Fibroblast of upper back skin (primary cell): ENCODE measurements at regions not wholly inside any gene's neighbourhood (a gene's known extent, or its start where the extent isn't known, plus 50 kb on each side); places are given as distances from the start of the nearest gene placed in this dataset.
"Not testable (repeated sequence)": the region's sequence is repeated elsewhere in the genome, so short reads cannot be mapped to it uniquely, and the experiment has no call there.

ENCODE experiments used
- DNase-seq: peaks from one replicate; pipeline ENCODE4 v3.0.0-alpha.2; 2013

DNA sequence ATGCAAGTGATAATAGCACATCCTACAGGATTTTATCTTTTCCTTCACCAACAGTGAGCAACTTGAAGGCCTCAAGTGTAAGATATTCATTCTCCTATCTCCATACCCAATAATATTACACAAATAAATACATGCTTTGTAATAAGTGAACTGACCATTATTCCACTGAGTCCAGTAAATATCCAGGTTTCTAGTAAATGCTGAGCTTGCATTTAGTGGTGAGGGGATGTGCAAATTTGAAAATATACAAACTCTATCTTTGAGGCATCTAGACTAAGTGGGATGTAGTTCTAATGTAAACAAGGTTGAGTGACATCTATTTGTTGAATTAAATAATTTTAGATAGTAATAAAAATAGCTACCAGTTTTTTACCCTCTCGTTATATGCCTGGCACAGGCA, 587.6 kb upstream of the IL12A start:
- DNase-seq, result no peak

- not testable (repeated sequence) for DNase-seq
Observed at GRCh38 chr3:159409711-159410110, 578.9 kb upstream of the IL12A start.

DNA sequence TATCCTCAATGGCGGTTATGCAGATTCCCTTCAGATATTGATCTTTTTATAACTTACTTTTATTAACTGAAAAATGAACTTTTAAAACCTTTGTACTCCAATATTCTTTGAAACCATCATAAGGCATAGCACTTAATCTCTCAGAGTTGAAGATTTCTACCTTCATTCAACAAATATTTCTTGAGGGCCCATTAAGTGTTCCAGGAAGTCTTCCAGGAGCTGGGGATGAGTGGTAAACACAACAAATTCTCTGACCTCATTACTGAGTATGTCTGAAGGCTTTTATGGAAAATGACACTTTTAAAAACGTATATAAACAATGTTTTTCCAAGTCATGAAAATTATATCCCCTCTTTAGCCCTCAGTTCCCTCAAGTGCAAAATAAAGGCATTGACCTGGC, 575.3 kb upstream of the IL12A start:
- DNase-seq, result no peak

DNA sequence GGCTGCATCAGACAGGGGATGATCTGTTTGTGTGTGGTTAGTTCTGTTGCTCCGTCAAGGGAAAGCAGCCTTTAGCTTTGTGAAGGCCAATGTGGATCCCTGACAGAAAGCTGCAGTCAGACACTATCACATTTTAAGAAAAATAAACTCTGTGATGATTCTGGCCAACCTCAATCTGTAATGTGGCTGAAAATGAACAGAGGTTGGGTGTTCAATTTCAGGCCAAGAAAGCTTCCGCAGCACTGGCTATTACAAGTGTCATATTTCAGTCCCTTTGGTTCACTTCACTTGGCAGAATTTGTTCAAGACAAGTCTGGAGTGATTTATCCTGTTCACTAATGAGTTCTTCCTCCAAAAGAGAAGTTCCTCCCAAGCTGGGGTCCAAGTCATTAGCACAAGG, 571.8 kb upstream of the IL12A start:
- DNase-seq, result peak; percentile 4

DNA sequence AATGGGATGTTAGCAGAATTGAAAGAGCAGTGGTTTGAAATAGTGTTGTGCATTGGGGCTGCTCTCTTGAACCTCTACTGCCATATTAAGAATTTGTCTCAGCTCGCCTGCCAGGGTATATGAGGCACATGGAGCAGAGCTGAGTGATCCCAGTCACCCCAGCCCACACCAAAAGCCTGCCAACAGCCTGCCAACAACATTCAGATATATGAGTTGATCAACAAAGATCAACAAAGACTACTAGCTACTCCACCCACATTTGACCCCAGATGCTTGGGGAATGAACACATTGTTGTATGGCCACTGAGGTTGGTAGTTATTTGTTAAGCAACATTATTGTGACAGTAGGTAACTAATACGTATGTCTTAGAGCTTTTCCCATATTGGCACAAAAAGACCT, 570.9 kb upstream of the IL12A start:
- DNase-seq, result no peak

DNA sequence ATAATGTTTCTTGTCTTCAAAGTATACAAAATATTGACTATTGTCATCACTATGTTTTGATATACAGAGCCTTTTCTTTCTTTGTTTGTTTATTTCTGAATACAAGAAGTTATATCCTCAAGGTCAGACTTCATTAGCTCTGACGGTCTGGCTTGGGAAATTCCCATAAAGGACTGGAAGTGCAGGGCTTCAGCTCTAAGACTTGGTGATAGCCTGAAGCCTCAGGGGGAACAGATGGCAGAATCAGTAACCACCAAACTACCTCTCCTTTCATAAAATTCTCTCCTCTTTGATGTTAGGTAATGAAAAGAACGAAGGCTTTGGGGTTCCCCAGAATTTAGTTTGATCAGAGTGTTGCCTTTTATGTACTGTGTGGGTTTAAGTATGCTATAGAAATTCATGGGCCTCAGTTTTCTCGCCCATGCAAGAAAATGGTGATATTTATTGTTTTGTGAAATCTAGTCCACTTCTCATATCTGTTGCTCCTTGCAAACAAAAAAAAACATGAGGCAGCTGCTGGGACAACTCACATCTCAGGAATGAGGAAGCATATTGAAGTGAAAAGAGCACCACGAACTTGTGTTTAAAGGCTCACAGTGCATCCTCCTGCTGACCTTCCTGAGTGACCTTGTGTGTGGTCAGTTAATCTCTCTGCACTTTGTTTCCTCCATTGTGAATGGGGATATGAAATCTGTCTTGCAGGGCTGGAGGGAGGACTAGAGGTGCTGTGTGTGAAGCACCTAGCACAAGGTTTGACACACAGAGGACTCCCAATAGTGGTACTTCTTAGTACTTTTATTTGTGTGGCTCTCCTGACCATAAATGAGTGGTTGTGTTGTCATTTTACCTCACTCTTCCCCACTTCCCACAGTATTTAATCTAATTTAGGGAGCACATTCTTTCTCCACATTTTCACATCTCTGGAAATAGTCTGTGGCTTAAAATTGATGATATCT, 569.8 kb upstream of the IL12A start:
- DNase-seq, result no peak

DNA sequence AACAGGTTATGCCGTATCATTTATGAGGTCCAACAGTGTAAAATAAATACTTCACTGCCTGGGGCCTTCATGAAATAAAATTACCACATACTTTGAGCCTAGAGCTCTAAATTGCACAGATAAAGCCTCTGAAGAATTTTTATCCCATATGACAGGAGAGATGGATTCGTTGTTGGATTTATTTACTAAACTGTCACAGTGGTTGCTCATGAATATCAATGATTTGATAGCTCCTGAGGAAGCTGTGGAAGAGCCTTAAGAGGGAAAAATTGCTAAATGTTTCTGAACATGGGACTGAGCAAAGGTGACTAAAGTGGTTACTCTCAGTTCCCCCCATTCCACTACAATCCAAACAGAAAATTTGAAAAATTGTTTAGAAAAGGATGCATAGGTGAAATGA, 558.9 kb upstream of the IL12A start:
- DNase-seq, result no peak

DNA sequence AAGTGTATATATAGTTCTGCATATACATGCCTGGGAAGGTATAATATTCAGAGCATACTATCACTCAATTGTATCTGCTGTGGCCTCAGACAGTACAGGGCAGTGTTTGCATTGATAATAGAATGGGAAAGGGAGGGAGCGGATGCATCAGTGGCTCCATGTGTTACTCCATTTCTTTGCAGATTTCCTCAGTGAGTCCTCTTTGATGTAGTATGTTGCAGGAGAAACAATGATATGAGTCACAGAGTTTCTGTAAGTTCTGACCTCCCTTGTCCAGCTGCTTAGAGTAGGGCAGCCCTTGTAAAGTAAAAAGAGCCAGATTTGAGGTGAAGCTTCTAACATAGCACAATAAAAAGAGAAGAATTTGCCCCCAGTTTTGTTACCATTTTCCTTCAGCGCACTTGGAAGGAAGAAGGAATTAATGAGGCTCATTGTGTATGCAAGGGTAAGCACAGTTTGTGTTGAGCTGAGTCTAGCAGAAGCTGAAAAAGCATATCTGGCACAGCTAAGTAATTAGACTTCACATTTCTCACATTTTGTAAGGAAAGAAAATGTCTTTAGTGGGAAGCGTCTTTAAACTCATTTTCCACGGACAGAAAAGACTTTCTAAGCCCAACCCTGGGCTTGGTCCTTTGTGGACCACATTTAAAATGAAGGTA, 555.8 kb upstream of the IL12A start:
- peak; percentile 8 for DNase-seq

DNA sequence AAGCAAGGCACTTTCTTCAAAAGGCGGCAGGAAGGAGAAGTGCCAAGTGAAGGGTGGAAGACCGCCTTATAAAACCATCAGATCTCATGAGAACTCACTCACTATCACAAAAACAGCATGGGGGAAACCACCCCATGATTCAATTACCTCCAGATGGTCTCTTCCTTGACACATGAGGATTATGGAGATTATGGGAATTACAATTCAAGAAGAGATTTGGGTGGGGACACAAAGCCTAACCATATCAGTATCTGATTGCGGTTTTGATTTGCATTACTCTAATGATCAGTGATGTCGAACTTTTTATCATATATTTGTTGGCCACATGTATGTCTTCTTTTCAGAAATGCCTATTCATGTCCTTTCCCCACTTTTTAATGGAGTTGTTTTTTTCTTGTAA, 549.3 kb upstream of the IL12A start:
- no peak for DNase-seq

DNA sequence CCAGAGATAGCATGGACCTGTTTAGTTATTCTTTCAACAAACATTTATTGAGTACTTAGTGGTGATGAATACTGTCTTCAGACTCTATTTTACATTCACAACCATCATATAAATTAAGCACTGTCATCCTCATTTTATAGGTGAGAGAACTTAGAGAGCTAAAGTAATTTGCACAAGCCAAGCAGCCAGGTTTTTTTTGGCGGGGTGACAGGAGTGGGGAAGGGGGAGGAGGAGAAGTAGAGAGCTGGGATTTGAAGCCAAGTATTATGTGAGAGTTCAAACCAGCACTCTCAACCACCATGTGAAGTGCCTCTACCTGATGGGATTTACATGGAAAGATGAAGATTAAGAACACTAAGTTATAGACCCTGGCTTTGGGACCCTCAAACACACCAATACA, 547.4 kb upstream of the IL12A start:
- DNase-seq, result no peak

GRCh38 chr3:159443266-159443665, 545.4 kb upstream of the IL12A start:
- peak; percentile 45 for DNase-seq

DNA sequence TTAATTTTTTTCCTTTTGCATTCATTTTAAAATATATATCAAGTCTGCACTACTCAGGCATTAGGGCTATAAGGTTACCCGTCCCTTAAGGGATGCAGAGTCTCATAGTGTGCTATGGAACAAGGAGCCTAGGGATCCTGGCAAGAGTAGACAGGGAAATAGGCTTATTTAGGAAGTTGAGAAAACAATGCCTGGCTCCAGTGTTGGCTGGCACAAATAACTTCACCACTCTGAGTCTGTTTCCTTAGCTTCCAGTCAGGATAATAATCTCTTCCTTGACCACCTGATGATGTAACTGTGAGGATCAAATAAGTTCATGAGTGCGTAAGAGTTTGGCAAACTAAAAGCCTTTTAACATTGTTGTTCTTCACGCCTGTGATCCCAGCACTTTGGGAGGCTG, 540.8 kb upstream of the IL12A start:
- no peak for DNase-seq

GRCh38 chr3:159448902-159449301, 539.7 kb upstream of the IL12A start:
- no peak for DNase-seq

- DNase-seq, result no peak
Observed at GRCh38 chr3:159451067-159451466, 537.6 kb upstream of the IL12A start.

DNA sequence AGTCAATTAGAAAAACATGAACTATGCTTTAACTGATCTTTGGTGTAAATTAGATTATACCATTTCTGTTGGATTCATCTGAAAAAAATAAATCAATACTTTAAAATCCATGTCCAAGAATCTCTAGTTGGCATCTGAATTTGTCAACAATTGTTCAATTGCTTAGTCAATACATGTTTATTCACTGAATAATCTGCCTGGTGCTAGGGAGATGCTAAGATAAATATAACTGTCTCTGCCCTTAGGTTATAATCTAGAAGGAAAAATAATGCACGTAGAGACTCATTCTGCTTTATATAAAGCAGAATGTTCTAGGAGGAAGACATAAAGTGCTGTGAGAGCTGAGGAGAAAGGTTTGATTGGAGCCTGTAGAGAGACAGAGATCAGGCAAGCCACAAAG, 537.2 kb upstream of the IL12A start:
- no peak for DNase-seq

DNA sequence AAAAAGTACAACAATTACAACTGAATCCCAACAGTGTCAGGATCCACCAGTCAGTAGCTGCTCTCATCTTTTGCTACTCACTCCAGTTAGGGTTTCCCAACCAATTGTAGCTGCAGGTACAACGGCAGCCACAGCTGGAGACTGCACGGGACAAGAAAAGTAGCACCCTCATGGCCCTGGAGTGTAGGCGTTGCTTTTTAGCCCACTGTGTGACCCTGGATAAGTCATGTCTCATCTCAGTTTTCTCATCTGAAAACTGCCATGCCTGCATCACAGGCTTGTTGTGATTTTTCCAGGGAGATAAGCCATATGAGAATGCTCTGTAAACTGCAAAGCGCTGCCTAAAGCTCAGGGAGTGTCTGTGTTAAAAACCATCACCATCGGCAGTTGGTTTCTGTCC, 535.6 kb upstream of the IL12A start:
- DNase-seq, result no peak

DNA sequence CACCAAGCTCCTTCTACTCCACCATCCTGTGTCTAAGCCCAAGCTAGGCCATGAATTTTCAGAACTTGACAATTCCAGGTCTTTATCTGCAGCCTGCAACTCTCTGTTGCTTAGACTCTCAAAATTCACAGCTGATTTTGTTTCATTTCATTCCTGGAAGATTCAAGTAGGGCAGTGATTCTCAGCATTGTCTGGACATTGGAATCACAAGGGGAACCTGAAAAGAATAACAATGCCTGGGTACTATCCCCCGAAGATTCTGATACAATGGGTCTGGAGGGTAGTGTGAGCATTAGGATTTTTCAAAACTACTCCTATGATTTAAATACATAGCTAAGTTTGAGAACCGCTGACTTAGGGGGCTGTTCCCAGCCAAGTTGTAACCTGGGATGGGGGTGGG, 534.7 kb upstream of the IL12A start:
- DNase-seq, result no peak

GRCh38 chr3:159455741-159456181, 532.9 kb upstream of the IL12A start:
- peak; percentile 36 for DNase-seq

GRCh38 chr3:159458010-159458409, 530.6 kb upstream of the IL12A start:
- peak; percentile 93 for DNase-seq

- DNase-seq, result no peak
Observed at GRCh38 chr3:159458982-159459381, 529.7 kb upstream of the IL12A start.

DNA sequence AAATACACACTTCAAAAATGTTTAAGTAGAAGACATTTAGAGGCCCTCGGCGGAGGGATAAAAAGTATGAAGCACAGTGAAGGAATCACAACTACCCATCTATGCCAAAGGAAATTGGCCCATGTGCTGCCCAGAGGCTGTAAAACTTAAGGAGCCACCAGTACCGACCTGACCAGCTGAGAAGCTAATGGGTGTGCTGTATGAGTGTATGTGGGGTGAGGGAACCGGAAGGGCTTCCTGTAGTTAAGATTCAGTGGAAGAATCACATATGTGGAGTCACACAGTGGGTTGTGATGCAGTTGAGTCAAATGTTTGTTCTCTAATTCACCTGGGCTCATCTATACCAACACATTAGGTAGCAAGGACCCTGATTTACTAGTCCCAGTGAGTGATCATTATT, 516.0 kb upstream of the IL12A start:
- no peak for DNase-seq

- no peak for DNase-seq
Observed at GRCh38 chr3:159473206-159473605, 515.4 kb upstream of the IL12A start.

DNA sequence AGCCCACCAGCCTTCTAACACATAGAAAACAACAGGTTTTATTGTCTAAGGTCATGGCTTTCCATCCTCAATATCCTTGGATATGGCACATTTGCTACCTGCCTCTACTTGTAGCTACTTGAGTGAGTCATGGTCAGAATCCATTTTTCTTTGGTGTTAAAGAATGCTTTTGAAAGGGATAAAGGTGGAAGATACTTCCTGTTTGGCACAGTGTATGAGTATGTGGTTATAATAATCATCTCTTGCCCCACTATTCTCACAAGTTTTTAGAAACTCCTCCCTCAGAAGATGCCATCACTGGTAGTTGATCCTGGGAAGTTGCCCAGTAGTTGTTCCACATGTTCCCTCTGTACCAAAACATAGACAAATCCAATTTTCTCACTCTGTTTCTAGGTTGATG, 508.6 kb upstream of the IL12A start:
- DNase-seq, result no peak

DNA sequence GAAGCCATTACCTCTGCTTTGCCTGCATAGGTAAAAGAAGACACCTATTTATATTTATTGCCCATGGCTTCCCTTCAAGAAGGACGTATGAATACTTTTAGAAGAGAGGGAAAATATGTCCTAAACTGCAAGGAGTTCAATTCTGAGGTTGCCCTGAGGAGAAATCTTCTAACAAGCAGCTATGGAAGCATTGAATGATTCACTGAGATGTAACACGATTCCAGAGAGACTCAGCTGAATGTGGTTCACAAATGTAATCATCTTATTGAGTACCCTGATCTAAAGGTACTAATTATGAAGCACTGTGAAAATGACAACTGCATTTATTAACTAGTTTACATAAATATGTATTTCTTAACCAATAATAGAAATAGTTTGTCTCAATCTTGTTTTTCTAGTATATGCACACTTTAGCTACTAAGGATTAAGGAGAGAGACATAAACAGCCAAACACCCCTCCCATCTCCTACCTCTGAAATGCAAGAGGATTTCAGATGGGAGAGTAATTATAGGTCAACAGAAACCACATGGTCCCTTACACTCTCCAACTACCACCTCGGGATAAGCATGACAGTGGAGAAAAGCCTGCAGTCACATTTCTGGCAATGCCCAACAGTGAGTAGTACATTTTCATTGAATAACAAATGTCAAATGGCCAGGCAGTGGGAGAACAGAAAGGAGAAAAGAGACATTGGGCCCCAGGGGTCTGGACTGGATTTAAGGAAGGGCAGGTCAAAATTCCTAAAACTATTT, 506.2 kb upstream of the IL12A start:
- no peak for DNase-seq
